ENCODE measurements at regions not wholly inside any gene's neighbourhood (a gene's known extent, or its start where the extent isn't known, plus 50 kb on each side); places are given as distances from the start of the nearest gene placed in this dataset.

DNA sequence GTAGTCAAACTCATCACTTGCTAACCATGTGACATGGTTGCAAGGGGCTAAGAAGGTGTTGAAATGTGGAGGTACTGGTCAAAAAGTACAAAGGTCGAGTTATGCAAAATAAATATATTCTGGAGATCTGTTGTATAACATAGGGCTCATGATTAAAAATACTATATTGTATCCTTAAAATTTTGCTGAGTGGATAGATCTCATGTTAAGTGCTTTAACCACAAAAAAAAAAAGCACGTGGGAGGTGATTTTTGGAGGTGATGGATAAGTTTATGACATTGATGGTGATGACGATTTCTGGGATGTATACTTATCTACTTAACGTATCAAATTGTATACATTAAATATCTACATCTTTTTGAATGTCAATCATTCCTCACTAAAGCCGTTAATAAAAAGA, 96.2 kb upstream of the PAPPA start:
- Histone ChIP-seq H3K4me3 (ENCODE audit: low read depth in 1 of 3, low read length in 3 of 3) (no peak overlapping the region), H3K9me3 (ENCODE audit: control insufficient read depth in 4 of 4, low read length in 3 of 4) (no peaks in the 10 kb centered on the region), H3K4me1 (ENCODE audit: control insufficient read depth in 4 of 4, insufficient read depth in 4 of 4, low read length in 3 of 4) (no peaks in the 10 kb centered on the region), H3K27me3 (ENCODE audit: control insufficient read depth in 4 of 4, insufficient read depth in 4 of 4, low read length in 3 of 4) (no peaks in the 10 kb centered on the region), H3K36me3 (ENCODE audit: control insufficient read depth in 4 of 4, insufficient read depth in 3 of 4, low read depth in 1 of 4, low read length in 3 of 4) (no peaks in the 10 kb centered on the region), H3K27ac (ENCODE audit: low read depth in 1 of 2, low read length in 2 of 2) (no peak overlapping the region), H3K9ac (ENCODE audit: low read depth in 1 of 2, low read length in 2 of 2) (no peak overlapping the region)
- WGBS, result 65% methylated on average over 5 of the region's 5 CpGs
- TF ChIP-seq, protein P1, sequence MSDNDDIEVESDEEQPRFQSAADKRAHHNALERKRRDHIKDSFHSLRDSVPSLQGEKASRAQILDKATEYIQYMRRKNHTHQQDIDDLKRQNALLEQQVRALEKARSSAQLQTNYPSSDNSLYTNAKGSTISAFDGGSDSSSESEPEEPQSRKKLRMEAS (IDR thresholded peaks at IDR 0.05), result no peak
- TF ChIP-seq HNF4A (conservative IDR thresholded peaks at IDR 0.05), result peak in 1 of 2 donors; percentile 7
- DNase-seq (ENCODE audit: low spot score), result no peak

DNA sequence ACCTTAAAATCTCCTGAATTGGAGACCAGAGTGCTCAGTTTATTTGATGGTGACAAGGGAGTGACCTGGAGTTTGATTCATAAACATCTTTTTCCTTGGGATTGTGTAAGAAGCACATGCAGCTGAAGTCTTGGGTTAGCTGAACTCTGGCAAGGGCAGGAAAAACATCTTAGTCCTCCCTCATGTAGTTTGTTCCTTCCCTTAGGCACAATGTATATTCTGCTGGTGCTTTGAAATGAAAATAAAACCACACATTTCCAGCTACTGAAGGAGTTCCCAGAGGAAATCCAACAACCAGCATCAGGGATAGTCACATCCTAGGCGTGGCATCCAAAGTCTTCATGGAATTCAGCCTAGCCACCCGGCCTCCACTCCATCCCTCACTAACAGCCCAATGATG, 95.2 kb upstream of the PAPPA start:
- Histone ChIP-seq H3K27ac (ENCODE audit: low read depth in 1 of 2, low read length in 2 of 2) (no peak overlapping the region), H3K9ac (ENCODE audit: low read depth in 1 of 2, low read length in 2 of 2) (no peak overlapping the region), H3K27me3 (ENCODE audit: control insufficient read depth in 4 of 4, insufficient read depth in 4 of 4, low read length in 3 of 4) (no peaks in the 10 kb centered on the region), H3K4me3 (ENCODE audit: low read depth in 1 of 3, low read length in 3 of 3) (no peak overlapping the region), H3K9me3 (ENCODE audit: control insufficient read depth in 4 of 4, low read length in 3 of 4) (no peaks in the 10 kb centered on the region), H3K4me1 (ENCODE audit: control insufficient read depth in 4 of 4, insufficient read depth in 4 of 4, low read length in 3 of 4) (no peaks in the 10 kb centered on the region), H3K36me3 (ENCODE audit: control insufficient read depth in 4 of 4, insufficient read depth in 3 of 4, low read depth in 1 of 4, low read length in 3 of 4) (no peaks in the 10 kb centered on the region)
- no peak for TF ChIP-seq REST (IDR thresholded peaks at IDR 0.05)
- no peak for TF ChIP-seq HNF4G (IDR thresholded peaks at IDR 0.05)
- no peak for TF ChIP-seq JUND (IDR thresholded peaks at IDR 0.05)
- TF ChIP-seq, protein P2, sequence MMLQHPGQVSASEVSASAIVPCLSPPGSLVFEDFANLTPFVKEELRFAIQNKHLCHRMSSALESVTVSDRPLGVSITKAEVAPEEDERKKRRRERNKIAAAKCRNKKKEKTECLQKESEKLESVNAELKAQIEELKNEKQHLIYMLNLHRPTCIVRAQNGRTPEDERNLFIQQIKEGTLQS (IDR thresholded peaks at IDR 0.05), result no peak
- no peak for TF ChIP-seq HNF4A (conservative IDR thresholded peaks at IDR 0.05)
- TF ChIP-seq TAF1 (conservative IDR thresholded peaks at IDR 0.05), result no peak
- TF ChIP-seq YY1 (IDR thresholded peaks at IDR 0.05), result no peak
- no peak for TF ChIP-seq EGR1 (IDR thresholded peaks at IDR 0.05; ENCODE audit: low read depth in 2 of 2)
- TF ChIP-seq NR2F2 (IDR thresholded peaks at IDR 0.05), result no peak
- TF ChIP-seq SP1 (IDR thresholded peaks at IDR 0.05), result no peak
- no peak for TF ChIP-seq RXRA (IDR thresholded peaks at IDR 0.05)
- TF ChIP-seq RAD21 (IDR thresholded peaks at IDR 0.05), result no peak
- no peak for TF ChIP-seq ZBTB33 (IDR thresholded peaks at IDR 0.05)
- TF ChIP-seq GABPA (IDR thresholded peaks at IDR 0.05 in 1 of 2, conservative IDR thresholded peaks at IDR 0.05 in 1 of 2), result no peak
- TF ChIP-seq, protein P3, sequence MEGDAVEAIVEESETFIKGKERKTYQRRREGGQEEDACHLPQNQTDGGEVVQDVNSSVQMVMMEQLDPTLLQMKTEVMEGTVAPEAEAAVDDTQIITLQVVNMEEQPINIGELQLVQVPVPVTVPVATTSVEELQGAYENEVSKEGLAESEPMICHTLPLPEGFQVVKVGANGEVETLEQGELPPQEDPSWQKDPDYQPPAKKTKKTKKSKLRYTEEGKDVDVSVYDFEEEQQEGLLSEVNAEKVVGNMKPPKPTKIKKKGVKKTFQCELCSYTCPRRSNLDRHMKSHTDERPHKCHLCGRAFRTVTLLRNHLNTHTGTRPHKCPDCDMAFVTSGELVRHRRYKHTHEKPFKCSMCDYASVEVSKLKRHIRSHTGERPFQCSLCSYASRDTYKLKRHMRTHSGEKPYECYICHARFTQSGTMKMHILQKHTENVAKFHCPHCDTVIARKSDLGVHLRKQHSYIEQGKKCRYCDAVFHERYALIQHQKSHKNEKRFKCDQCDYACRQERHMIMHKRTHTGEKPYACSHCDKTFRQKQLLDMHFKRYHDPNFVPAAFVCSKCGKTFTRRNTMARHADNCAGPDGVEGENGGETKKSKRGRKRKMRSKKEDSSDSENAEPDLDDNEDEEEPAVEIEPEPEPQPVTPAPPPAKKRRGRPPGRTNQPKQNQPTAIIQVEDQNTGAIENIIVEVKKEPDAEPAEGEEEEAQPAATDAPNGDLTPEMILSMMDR (IDR thresholded peaks at IDR 0.05; ENCODE audit: low read depth, low read length, missing input control), result no peak
- no peak for TF ChIP-seq FOXA1 (IDR thresholded peaks at IDR 0.05)
- no peak for TF ChIP-seq FOXA2 (IDR thresholded peaks at IDR 0.05)
- TF ChIP-seq, protein P1 (IDR thresholded peaks at IDR 0.05), result no peak
- 90% methylated on average over 2 of the region's 2 CpGs for whole genome bisulfite sequencing
- no peak for DNase-seq (ENCODE audit: low spot score)

Measured in liver (tissue), 8 donors.